ENCODE measurements at regions not wholly inside any gene's neighbourhood (a gene's known extent, or its start where the extent isn't known, plus 50 kb on each side); places are given as distances from the start of the nearest gene placed in this dataset.
A peak's percentile ranks its signal among the peaks of the same experiment; 100 is the strongest.

DNA sequence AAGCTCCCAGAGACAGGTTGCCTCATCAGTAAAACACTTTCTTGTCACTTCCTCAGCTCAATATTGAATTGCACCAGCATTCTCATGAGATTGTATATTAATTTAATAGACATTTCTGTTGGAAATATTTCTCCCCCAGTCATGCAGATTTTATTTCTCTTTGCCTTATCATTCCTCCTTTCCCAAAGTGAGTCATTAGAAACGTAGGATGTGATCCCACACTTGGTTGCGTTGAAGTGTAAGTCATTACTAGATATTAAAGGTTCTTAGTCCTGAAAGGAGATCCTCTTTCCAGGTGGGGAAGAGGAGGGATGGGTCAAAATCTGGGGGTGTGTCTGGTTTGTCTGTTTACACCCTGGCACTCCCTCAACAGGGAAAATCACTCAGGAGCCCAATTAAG is 438.2 kb downstream of the SLC4A3 start:
- no peaks in the 10 kb centered on the region for H3K4me1 ChIP-seq (ENCODE audit: control insufficient read depth in 5 of 5, insufficient read depth in 5 of 5, low read length in 5 of 5)

DNA sequence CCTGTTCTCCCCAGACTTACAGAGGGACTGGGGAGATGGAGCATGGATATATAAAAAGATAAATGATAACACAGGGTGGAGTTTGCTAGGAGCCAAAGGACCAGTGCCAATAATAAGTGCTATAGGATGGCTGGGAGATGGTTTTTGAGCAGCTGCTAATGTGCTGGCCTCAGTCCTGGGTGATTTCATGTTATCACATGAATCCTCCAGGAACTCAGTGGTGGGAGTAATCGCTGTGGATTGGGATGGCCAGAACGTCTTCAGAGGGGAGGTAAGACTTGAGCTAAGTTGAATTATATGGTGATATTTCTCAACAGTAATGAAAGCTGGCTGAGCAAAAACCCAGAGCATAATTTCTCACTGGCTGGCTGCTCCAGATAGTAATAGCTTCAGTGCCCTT is 441.4 kb downstream of the SLC4A3 start:
- Histone ChIP-seq H3K27ac (ENCODE audit: low read depth, low read length) (no peak overlapping the region), H3K9ac (ENCODE audit: low read length in 5 of 5) (no peak overlapping the region), H3K4me1 (ENCODE audit: control insufficient read depth in 5 of 5, insufficient read depth in 5 of 5, low read length in 5 of 5) (no peaks in the 10 kb centered on the region)

More for the DNA sequence above, 438.2 kb downstream of the SLC4A3 start:
- Histone ChIP-seq H3K9me3 (ENCODE audit: control insufficient read depth in 5 of 5, low read length in 5 of 5) (no peaks in the 10 kb centered on the region), H3K4me3 (ENCODE audit: low read depth in 1 of 5, low read length in 5 of 5) (no peak overlapping the region), H3K27ac (ENCODE audit: low read depth, low read length) (no peak overlapping the region), H3K36me3 (ENCODE audit: control insufficient read depth in 5 of 5, insufficient read depth in 5 of 5, low read length in 5 of 5) (no peaks in the 10 kb centered on the region), H3K27me3 (ENCODE audit: control insufficient read depth in 5 of 5, insufficient read depth in 4 of 5, low read length in 5 of 5) (no peaks in the 10 kb centered on the region), H3K9ac (ENCODE audit: low read length in 5 of 5) (no peak overlapping the region)

DNA sequence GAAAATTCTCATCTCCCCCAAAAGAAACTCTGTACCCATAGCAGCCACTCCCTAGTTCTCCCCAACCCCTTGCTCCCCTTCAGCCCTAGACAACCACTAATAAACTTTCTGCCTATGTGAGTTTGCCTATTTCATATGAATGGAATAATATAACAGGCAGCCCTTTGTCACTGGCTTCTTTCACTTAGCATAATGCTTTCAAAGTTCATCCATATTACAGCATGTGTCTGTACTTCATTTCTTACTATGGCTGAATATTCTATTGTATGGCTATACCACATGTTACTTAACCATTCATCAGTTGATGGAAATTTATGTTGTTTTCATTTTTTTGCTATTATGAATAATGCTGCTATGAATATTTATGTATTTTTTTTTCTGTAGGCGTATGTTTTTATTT is 442.9 kb downstream of the SLC4A3 start:
- H3K4me3 ChIP-seq (ENCODE audit: low read depth in 1 of 5, low read length in 5 of 5) = no peak overlapping the region
- no peaks in the 10 kb centered on the region for H3K9me3 ChIP-seq (ENCODE audit: control insufficient read depth in 5 of 5, low read length in 5 of 5)
- no peak overlapping the region for H3K9ac ChIP-seq (ENCODE audit: low read length in 5 of 5)
- no peaks in the 10 kb centered on the region for H3K36me3 ChIP-seq (ENCODE audit: control insufficient read depth in 5 of 5, insufficient read depth in 5 of 5, low read length in 5 of 5)
- H3K27ac ChIP-seq (ENCODE audit: low read depth, low read length) = no peak overlapping the region
- H3K27me3 ChIP-seq (ENCODE audit: control insufficient read depth in 5 of 5, insufficient read depth in 4 of 5, low read length in 5 of 5) = no peaks in the 10 kb centered on the region
- H3K4me1 ChIP-seq (ENCODE audit: control insufficient read depth in 5 of 5, insufficient read depth in 5 of 5, low read length in 5 of 5) = no peaks in the 10 kb centered on the region

More for the DNA sequence above, 441.4 kb downstream of the SLC4A3 start:
- no peaks in the 10 kb centered on the region for H3K27me3 ChIP-seq (ENCODE audit: control insufficient read depth in 5 of 5, insufficient read depth in 4 of 5, low read length in 5 of 5)
- H3K9me3 ChIP-seq (ENCODE audit: control insufficient read depth in 5 of 5, low read length in 5 of 5) = no peaks in the 10 kb centered on the region
- no peaks in the 10 kb centered on the region for H3K36me3 ChIP-seq (ENCODE audit: control insufficient read depth in 5 of 5, insufficient read depth in 5 of 5, low read length in 5 of 5)
- no peak overlapping the region for H3K4me3 ChIP-seq (ENCODE audit: low read depth in 1 of 5, low read length in 5 of 5)

DNA sequence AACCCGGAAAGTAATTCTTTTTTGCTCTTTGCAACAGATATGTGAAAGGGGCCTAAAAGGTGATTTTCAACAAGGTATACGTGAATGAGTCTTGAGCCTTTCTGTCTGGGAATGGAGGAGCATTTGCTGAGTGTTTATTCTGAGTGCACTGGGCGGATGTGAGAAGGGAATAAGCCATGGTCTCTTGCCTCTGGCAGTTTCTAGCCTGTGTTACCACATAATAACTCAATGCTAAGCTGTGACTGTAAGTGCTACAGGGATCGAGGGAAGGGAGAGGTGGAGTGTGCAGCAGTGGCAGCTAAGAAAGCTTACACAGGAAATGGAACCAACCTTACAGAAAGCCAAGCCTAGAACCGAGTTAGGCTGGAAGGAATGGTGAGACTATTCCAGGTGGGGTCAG is 444.3 kb downstream of the SLC4A3 start:
- H3K27me3 ChIP-seq (ENCODE audit: control insufficient read depth in 5 of 5, insufficient read depth in 4 of 5, low read length in 5 of 5) = peaks cover 0 to 3% (median 0%) of the 10 kb centered on the region in 5 donors

DNA sequence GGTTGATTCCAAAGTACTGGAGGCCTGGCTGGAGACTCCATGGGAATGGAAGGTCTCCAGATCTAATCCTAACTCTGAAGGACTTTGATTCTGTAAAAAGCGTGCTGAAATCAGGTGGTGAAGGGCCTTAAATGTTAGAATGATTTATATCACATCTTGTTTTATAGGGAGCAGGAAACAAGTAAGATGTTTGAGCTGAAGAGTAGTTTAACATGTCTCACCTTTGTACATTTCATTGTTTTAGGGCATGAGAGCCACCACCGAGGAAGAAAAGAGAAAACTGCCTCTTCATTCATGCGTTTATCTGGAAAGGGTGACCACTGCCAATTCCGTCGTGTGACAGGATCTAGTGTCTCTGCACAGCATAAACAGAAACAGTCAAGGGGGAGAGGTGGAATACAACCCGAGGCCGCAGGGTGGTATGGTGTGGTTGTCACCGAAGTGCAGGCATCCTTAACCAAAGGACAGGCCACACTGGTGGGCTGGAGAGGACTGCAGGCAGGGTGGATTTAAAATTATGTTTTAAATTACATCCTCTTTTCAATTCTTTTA is 445.3 kb downstream of the SLC4A3 start:
- peaks cover 0 to 3% (median 0%) of the 10 kb centered on the region in 5 donors for H3K27me3 ChIP-seq (ENCODE audit: control insufficient read depth in 5 of 5, insufficient read depth in 4 of 5, low read length in 5 of 5)
- peaks cover 0 to 6% (median under 1%) of the 10 kb centered on the region in 5 donors for H3K4me1 ChIP-seq (ENCODE audit: control insufficient read depth in 5 of 5, insufficient read depth in 5 of 5, low read length in 5 of 5)
- H3K36me3 ChIP-seq (ENCODE audit: control insufficient read depth in 5 of 5, insufficient read depth in 5 of 5, low read length in 5 of 5) = no peaks in the 10 kb centered on the region
- H3K27ac ChIP-seq (ENCODE audit: low read depth, low read length) = no peak overlapping the region
- no peak overlapping the region for H3K9ac ChIP-seq (ENCODE audit: low read length in 5 of 5)
- no peaks in the 10 kb centered on the region for H3K9me3 ChIP-seq (ENCODE audit: control insufficient read depth in 5 of 5, low read length in 5 of 5)
- no peak overlapping the region for H3K4me3 ChIP-seq (ENCODE audit: low read depth in 1 of 5, low read length in 5 of 5)

More for the DNA sequence above, 444.3 kb downstream of the SLC4A3 start:
- H3K9ac ChIP-seq (ENCODE audit: low read length in 5 of 5) = no peak overlapping the region
- no peaks in the 10 kb centered on the region for H3K36me3 ChIP-seq (ENCODE audit: control insufficient read depth in 5 of 5, insufficient read depth in 5 of 5, low read length in 5 of 5)
- no peak overlapping the region for H3K4me3 ChIP-seq (ENCODE audit: low read depth in 1 of 5, low read length in 5 of 5)
- peaks cover 0 to under 1% (median 0%) of the 10 kb centered on the region in 5 donors for H3K4me1 ChIP-seq (ENCODE audit: control insufficient read depth in 5 of 5, insufficient read depth in 5 of 5, low read length in 5 of 5)
- H3K27ac ChIP-seq (ENCODE audit: low read depth, low read length) = no peak overlapping the region
- no peaks in the 10 kb centered on the region for H3K9me3 ChIP-seq (ENCODE audit: control insufficient read depth in 5 of 5, low read length in 5 of 5)

DNA sequence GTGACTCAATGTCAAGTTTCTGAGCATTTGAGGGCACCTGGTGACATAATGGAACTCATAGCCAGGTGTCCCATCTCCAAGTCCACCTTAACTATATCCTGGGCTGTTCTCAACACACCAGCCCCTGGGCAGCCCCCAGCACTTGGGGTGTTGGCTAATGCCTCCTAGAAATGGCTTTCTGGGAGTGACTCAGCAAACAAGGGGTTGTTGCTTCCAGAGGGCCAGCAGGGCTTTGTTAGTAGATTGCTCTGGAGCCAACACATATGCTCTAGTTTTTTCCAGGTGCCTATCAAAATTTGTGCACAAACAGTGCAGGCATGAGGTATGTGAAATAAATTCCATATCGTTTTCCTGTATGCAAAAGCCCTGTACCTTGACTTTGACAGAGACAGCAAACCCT is 448.4 kb downstream of the SLC4A3 start:
- Histone ChIP-seq H3K27ac (ENCODE audit: low read depth, low read length) (no peak overlapping the region), H3K27me3 (ENCODE audit: control insufficient read depth in 5 of 5, insufficient read depth in 4 of 5, low read length in 5 of 5) (peaks cover 0 to 3% (median 0%) of the 10 kb centered on the region in 5 donors), H3K4me1 (ENCODE audit: control insufficient read depth in 5 of 5, insufficient read depth in 5 of 5, low read length in 5 of 5) (peaks cover 0 to 6% (median 4%) of the 10 kb centered on the region in 5 donors), H3K4me3 (ENCODE audit: low read depth in 1 of 5, low read length in 5 of 5) (no peak overlapping the region), H3K9me3 (ENCODE audit: control insufficient read depth in 5 of 5, low read length in 5 of 5) (no peaks in the 10 kb centered on the region), H3K9ac (ENCODE audit: low read length in 5 of 5) (no peak overlapping the region), H3K36me3 (ENCODE audit: control insufficient read depth in 5 of 5, insufficient read depth in 5 of 5, low read length in 5 of 5) (no peaks in the 10 kb centered on the region)

DNA sequence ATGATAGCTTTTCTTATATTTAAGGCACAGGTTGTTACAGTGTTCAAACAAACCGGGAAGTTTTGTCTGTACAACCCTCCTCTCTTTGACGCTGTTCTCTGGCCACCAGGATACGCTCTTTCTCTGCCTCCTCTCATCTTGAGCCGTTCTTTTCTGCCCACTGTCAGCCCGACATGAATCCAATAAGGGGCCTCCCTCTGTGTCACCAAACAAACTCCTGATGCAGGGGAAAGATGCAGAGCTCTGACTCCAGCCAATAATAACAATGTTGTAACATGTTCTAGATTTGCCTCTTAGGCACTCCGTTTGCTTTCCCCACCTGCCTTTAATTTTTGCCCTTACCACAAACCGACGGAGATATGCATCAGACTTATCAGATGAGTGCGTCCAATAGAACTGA is 449.3 kb downstream of the SLC4A3 start:
- Histone ChIP-seq H3K27me3 (ENCODE audit: control insufficient read depth in 5 of 5, insufficient read depth in 4 of 5, low read length in 5 of 5) (peaks cover 0 to 3% (median 3%) of the 10 kb centered on the region in 5 donors), H3K9ac (ENCODE audit: low read length in 5 of 5) (no peak overlapping the region), H3K9me3 (ENCODE audit: control insufficient read depth in 5 of 5, low read length in 5 of 5) (no peaks in the 10 kb centered on the region), H3K27ac (ENCODE audit: low read depth, low read length) (no peak overlapping the region), H3K36me3 (ENCODE audit: control insufficient read depth in 5 of 5, insufficient read depth in 5 of 5, low read length in 5 of 5) (no peaks in the 10 kb centered on the region), H3K4me3 (ENCODE audit: low read depth in 1 of 5, low read length in 5 of 5) (no peak overlapping the region), H3K4me1 (ENCODE audit: control insufficient read depth in 5 of 5, insufficient read depth in 5 of 5, low read length in 5 of 5) (peaks cover 0 to 6% (median 4%) of the 10 kb centered on the region in 5 donors)

DNA sequence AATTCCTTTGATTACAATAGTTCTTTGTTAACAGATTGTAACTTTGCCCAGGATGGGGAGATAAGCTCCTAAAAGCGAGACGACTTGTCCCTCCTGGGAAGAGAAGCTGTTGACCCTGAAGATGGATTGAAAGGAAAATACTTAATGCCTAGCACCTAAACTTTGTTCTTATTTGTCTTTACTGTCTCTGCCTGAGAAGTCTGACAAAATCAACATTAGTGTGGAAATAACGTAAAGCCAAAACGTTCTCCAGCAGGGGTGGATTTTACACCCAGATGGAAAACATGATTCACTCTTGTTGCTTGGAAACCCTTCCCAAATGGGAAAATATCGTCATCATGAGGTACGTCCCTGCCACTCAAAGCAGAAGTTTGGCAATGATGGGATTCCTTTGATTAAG is 450.1 kb downstream of the SLC4A3 start:
- Histone ChIP-seq H3K36me3 (ENCODE audit: control insufficient read depth in 5 of 5, insufficient read depth in 5 of 5, low read length in 5 of 5) (no peaks in the 10 kb centered on the region), H3K4me3 (ENCODE audit: low read depth in 1 of 5, low read length in 5 of 5) (no peak overlapping the region), H3K27ac (ENCODE audit: low read depth, low read length) (peak overlapping the region; percentile 34), H3K9me3 (ENCODE audit: control insufficient read depth in 5 of 5, low read length in 5 of 5) (no peaks in the 10 kb centered on the region), H3K27me3 (ENCODE audit: control insufficient read depth in 5 of 5, insufficient read depth in 4 of 5, low read length in 5 of 5) (peaks cover 0 to 3% (median 3%) of the 10 kb centered on the region in 5 donors), H3K4me1 (ENCODE audit: control insufficient read depth in 5 of 5, insufficient read depth in 5 of 5, low read length in 5 of 5) (peaks cover 0 to 6% (median 4%) of the 10 kb centered on the region in 5 donors), H3K9ac (ENCODE audit: low read length in 5 of 5) (no peak overlapping the region)

DNA sequence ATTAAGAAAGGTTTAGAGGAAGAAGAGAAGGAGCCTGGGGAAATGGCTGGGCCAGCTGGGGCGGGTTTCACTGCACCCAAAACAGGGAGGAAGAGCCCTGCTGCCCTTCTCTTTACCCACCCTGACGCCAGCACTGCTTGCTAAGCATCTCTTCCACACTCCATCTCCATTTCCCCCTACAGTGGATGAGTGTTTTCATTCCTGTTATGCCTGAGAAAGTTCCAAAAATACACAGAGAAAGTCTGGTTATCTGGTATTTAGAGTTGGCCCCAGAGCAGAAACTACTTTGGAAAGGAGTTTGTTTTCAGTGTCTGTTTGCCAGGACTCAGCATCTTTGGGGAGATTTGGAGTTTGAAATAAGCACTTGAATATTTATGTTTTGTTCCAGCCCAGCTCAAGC is 451.0 kb downstream of the SLC4A3 start:
- Histone ChIP-seq H3K27ac (ENCODE audit: low read depth, low read length) (no peak overlapping the region), H3K27me3 (ENCODE audit: control insufficient read depth in 5 of 5, insufficient read depth in 4 of 5, low read length in 5 of 5) (peaks cover 0 to 3% (median 3%) of the 10 kb centered on the region in 5 donors), H3K9me3 (ENCODE audit: control insufficient read depth in 5 of 5, low read length in 5 of 5) (no peaks in the 10 kb centered on the region), H3K4me1 (ENCODE audit: control insufficient read depth in 5 of 5, insufficient read depth in 5 of 5, low read length in 5 of 5) (peaks cover 0 to 6% (median 4%) of the 10 kb centered on the region in 5 donors), H3K4me3 (ENCODE audit: low read depth in 1 of 5, low read length in 5 of 5) (no peak overlapping the region), H3K9ac (ENCODE audit: low read length in 5 of 5) (no peak overlapping the region), H3K36me3 (ENCODE audit: control insufficient read depth in 5 of 5, insufficient read depth in 5 of 5, low read length in 5 of 5) (no peaks in the 10 kb centered on the region)

DNA sequence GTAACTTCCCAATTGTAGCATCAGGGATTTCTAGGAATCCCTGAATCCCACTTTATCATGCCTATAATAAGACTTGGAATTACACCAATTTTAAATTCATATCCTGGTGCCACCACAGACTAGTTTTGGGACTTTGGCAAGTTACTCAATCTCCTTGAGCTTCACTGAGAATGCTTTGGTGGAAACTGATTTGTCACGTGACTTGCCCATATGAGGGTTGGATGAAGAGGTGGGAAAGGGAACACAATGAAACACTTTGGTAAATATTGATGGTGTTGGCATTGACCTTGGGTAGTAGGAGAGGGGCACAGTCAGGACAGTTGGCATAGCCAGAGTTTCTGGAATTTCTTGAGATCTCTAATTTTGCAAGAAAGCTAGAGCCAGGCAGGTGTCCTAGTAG is 452.2 kb downstream of the SLC4A3 start:
- H3K9me3 ChIP-seq (ENCODE audit: control insufficient read depth in 5 of 5, low read length in 5 of 5) = no peaks in the 10 kb centered on the region
- no peak overlapping the region for H3K9ac ChIP-seq (ENCODE audit: low read length in 5 of 5)
- H3K4me3 ChIP-seq (ENCODE audit: low read depth in 1 of 5, low read length in 5 of 5) = no peak overlapping the region
- H3K27me3 ChIP-seq (ENCODE audit: control insufficient read depth in 5 of 5, insufficient read depth in 4 of 5, low read length in 5 of 5) = peaks cover 0 to 3% (median 3%) of the 10 kb centered on the region in 5 donors
- peaks cover 0 to 6% (median 4%) of the 10 kb centered on the region in 5 donors for H3K4me1 ChIP-seq (ENCODE audit: control insufficient read depth in 5 of 5, insufficient read depth in 5 of 5, low read length in 5 of 5)
- H3K27ac ChIP-seq (ENCODE audit: low read depth, low read length) = no peak overlapping the region
- H3K36me3 ChIP-seq (ENCODE audit: control insufficient read depth in 5 of 5, insufficient read depth in 5 of 5, low read length in 5 of 5) = no peaks in the 10 kb centered on the region

Measured in subcutaneous abdominal adipose tissue (tissue), 5 donors.